Stimulated activated effector memory CD8-positive, alpha-beta T cell treated with anti-CD3 and anti-CD28 coated beads, Interleukin-12 subunit alpha, Interleukin-12 subunit beta, amount 100 ng/mL, for 72 hours (primary cell): ENCODE measurements at regions not wholly inside any gene's neighbourhood (a gene's known extent, or its start where the extent isn't known, plus 50 kb on each side); places are given as distances from the start of the nearest gene placed in this dataset.

ENCODE experiments used
- ATAC-seq: fragments of 150-1000 bp; cut with Tn5 transposase; 2 replicates; pipeline ENCODE4 v1.10.0; 2021
- DNase-seq, 2 donors: peaks; one replicate each; pipeline ENCODE4 v3.0.0; 2021 to 2022; ENCODE audit warnings: low spot score in 2 of 2
- H3K27ac Mint-ChIP-seq: one replicate; pipeline ENCODE4 v1.8.0; 2022; ENCODE audit warnings: mild to moderate bottlenecking, mixed read lengths
- H3K36me3 Mint-ChIP-seq: one replicate; pipeline ENCODE4 v1.8.0; 2022; ENCODE audit warnings: mild to moderate bottlenecking, mixed read lengths
- H3K4me1 Mint-ChIP-seq: one replicate; pipeline ENCODE4 v1.8.0; 2022; ENCODE audit warnings: mixed read lengths
- H3K4me3 Mint-ChIP-seq: one replicate; pipeline ENCODE4 v1.8.0; 2022; ENCODE audit warnings: mild to moderate bottlenecking, mixed read lengths
- H3K9me3 Mint-ChIP-seq: one replicate; pipeline ENCODE4 v1.8.0; 2022; ENCODE audit warnings: mixed read lengths

DNA sequence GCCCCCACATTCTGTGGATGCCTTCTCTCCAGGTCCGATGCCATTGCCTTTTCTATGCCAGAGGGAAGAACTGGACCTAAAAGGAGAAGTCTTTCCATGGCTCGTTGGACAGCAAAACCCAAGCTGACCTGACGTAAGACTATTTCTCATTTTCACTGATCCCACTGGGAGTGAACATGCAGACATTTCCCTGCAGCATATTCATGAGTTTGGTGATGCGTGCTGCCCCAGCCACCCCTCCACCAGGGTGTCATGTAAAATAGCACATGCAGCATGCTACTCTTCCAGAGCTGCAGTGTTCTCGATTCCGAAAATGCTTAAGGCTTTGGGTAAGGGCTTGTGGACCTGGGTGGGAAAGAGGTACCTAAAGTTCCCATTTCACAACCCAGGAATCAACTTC, 221.2 kb downstream of the UXS1 start:
- ATAC-seq (no peak), DNase-seq (no peak)
- Mint-ChIP-seq H3K9me3 (no peaks in the 10 kb centered on the region), H3K4me3 (no peak overlapping the region), H3K27ac (no peak overlapping the region), H3K36me3 (no peaks in the 10 kb centered on the region), H3K4me1 (peaks cover 13% of the 10 kb centered on the region)

- DNase-seq, result no peak
- H3K4me3 Mint-ChIP-seq, result no peak overlapping the region
- no peaks in the 10 kb centered on the region for H3K9me3 Mint-ChIP-seq
- peaks cover 8% of the 10 kb centered on the region for H3K4me1 Mint-ChIP-seq
- ATAC-seq, result no peak
- no peaks in the 10 kb centered on the region for H3K36me3 Mint-ChIP-seq
- H3K27ac Mint-ChIP-seq, result peak overlapping the region; percentile 24
These were observed 221.9 kb downstream of the UXS1 start for GRCh38 chr2:105972246-105972645.

- Mint-ChIP-seq H3K4me3 (no peak overlapping the region), H3K36me3 (no peaks in the 10 kb centered on the region), H3K4me1 (no peaks in the 10 kb centered on the region), H3K27ac (no peak overlapping the region), H3K9me3 (no peaks in the 10 kb centered on the region)
- DNase-seq (no peak), ATAC-seq (no peak)
These were observed 224.5 kb downstream of the UXS1 start for GRCh38 chr2:105969552-105969951.

- ATAC-seq, result no peak
- Mint-ChIP-seq H3K9me3 (no peaks in the 10 kb centered on the region), H3K4me1 (no peaks in the 10 kb centered on the region), H3K27ac (no peak overlapping the region), H3K36me3 (no peaks in the 10 kb centered on the region), H3K4me3 (no peak overlapping the region)
- no peak for DNase-seq
These were observed 217.5 kb downstream of the NCK2 start for GRCh38 chr2:105962221-105962620.

DNA sequence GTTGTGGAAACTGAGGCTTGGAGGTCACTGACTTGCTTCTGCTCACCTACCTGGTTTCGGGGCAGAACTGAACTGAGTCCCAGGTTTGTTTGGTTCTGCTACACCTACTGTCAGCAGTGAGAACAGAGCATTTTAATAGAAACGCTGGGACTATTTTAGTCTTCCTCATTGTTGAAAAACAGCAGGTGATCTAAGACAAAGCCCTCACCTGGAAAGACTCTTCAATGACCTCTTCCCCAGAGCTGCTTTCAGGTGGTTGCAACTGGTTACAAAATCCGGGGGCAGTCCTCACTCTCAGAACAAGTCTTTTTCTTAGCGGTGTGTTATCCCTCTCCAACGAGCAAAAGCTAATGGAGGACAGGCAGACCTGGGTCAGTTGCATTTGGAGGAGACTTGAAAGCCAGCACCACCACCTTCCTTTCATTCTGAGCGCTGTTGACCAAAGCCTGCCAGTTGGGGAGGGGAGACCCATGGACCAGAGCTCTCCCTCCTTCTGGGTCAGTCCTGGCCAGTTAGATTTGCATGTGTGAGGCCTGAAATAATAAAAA, 217.0 kb downstream of the NCK2 start:
- H3K9me3 Mint-ChIP-seq, result no peaks in the 10 kb centered on the region
- no peaks in the 10 kb centered on the region for H3K4me1 Mint-ChIP-seq
- H3K4me3 Mint-ChIP-seq, result no peak overlapping the region
- DNase-seq (no peak), ATAC-seq (no peak)
- no peak overlapping the region for H3K27ac Mint-ChIP-seq
- no peaks in the 10 kb centered on the region for H3K36me3 Mint-ChIP-seq

DNA sequence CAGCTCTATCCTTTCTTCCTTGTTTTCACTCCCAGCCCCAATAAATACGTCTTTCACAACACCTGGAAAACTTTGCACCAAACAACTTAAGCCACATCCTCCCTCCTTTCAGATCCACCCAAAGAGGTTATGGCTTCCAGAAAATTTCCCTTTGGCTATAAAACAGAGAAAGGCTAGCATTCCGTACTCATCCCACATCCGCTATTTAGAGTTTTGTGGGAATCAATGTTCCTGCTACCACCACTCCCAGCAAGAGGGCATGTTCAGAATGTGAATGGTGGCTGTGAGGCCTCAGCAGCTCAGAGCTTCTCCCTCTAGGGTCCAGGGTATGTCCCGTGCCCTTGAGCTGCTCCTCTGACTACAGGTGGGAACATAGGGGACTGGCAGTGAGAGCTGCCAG, 214.6 kb downstream of the NCK2 start:
- no peaks in the 10 kb centered on the region for H3K4me1 Mint-ChIP-seq
- H3K27ac Mint-ChIP-seq, result no peak overlapping the region
- DNase-seq (no peak), ATAC-seq (no peak)
- H3K36me3 Mint-ChIP-seq, result no peaks in the 10 kb centered on the region
- no peak overlapping the region for H3K4me3 Mint-ChIP-seq
- H3K9me3 Mint-ChIP-seq, result no peaks in the 10 kb centered on the region

GRCh38 chr2:105954891-105955290, 210.2 kb downstream of the NCK2 start:
- Mint-ChIP-seq H3K36me3 (no peaks in the 10 kb centered on the region), H3K27ac (peak overlapping the region; percentile 35), H3K9me3 (no peaks in the 10 kb centered on the region), H3K4me3 (no peak overlapping the region), H3K4me1 (peaks cover 12% of the 10 kb centered on the region)
- DNase-seq (no peak), ATAC-seq (no peak)

DNA sequence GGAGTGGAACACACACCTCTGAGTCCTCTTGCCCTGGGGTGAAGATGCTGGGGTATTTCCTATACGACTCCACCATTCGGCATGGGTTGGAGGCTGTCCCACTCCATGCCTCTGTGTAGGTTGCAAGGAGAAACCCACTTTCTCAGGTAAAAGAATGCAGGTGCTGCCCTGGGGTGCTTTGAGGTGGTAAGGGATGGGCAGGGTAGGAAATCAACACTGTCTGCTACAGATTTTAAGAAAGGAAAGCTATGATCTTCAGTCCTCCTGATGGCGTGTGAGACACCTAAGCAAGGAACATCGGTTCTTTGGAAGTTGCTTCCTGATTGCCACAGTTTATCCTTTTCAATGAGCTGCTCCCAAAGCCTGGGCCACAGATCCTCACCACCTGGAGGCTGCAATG, 209.2 kb downstream of the NCK2 start:
- ATAC-seq (no peak), DNase-seq (no peak)
- Mint-ChIP-seq H3K4me1 (peaks cover 12% of the 10 kb centered on the region), H3K27ac (no peak overlapping the region), H3K9me3 (no peaks in the 10 kb centered on the region), H3K4me3 (no peak overlapping the region), H3K36me3 (no peaks in the 10 kb centered on the region)

- Mint-ChIP-seq H3K27ac (peak overlapping the region; percentile 46), H3K4me1 (peaks cover 20% of the 10 kb centered on the region), H3K36me3 (no peaks in the 10 kb centered on the region), H3K9me3 (no peaks in the 10 kb centered on the region), H3K4me3 (no peak overlapping the region)
- no peak for ATAC-seq
- DNase-seq, result no peak
These were observed 207.4 kb downstream of the NCK2 start for GRCh38 chr2:105952131-105952530.

GRCh38 chr2:105951384-105951694, 206.6 kb downstream of the NCK2 start:
- H3K4me3 Mint-ChIP-seq, result no peak overlapping the region
- no peak overlapping the region for H3K27ac Mint-ChIP-seq
- peaks cover 20% of the 10 kb centered on the region for H3K4me1 Mint-ChIP-seq
- DNase-seq, result no peak
- H3K36me3 Mint-ChIP-seq, result no peaks in the 10 kb centered on the region
- no peaks in the 10 kb centered on the region for H3K9me3 Mint-ChIP-seq
- ATAC-seq, result no peak

DNA sequence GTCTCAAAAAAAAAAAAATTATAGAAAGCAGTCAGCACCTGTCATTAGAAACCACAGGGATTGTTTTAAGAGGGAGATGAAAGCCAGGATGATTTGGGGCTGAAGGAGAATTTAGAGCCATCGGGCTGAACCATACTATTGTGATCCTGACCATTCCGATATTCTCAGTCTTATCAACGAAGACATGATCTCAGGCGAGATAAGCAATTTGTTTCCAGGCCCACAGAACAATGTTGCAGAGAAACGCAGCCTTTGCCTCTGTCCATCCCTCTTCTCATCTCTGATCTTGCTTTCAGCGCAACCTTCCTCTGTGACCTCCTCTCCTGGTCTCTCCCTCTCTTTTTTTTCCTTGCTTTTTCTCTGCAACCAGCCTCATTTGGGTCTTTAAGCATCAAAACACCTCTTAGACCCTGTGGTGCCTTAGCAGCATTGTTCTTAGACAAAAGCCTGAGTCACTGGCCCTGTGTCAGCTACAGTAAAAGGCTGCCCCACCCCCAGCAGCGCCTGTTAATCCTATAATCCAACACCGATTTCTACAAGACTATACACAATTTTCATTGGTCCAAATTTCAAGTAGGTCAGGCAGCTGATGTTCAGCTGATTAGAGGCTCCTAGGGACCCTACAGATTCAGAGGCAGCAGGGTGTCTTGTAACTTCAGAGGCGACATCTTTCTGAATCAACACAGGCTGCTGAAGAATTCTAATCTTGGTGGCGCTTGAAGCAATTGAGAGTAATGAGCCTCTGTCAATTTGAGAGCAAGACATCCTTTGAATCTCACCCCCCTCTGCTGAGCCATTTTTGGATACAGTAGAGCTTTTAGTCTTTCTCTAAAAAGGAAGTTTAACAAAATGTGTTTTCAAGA, 206.0 kb downstream of the NCK2 start:
- DNase-seq (no peak), ATAC-seq (no peak)
- Mint-ChIP-seq H3K9me3 (no peaks in the 10 kb centered on the region), H3K4me1 (peaks cover 20% of the 10 kb centered on the region), H3K4me3 (no peak overlapping the region), H3K27ac (no peak overlapping the region), H3K36me3 (no peaks in the 10 kb centered on the region)

DNA sequence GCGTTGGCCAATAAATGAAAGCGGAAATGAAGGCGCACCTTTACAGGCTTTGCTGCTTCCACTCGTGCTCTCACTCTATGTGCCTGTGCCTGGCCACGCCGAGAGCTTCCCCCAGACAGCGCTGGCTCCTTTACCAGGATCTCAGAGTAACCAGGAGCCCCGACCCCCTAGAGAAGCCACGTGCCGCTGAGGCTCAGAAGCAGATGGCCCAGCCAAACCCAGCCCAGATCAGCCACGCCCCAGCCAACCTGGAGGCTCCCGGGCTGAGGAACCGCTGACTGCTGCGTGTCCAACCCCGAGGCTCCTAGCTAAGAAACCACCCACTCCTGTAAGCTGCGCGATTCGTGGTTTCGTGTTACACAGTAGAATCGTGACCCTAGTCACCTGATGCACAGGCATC, 199.3 kb downstream of the NCK2 start:
- H3K9me3 Mint-ChIP-seq, result peaks cover 2% of the 10 kb centered on the region
- ATAC-seq (no peak), DNase-seq (no peak)
- no peak overlapping the region for H3K4me3 Mint-ChIP-seq
- no peaks in the 10 kb centered on the region for H3K36me3 Mint-ChIP-seq
- H3K4me1 Mint-ChIP-seq, result peaks cover 8% of the 10 kb centered on the region
- H3K27ac Mint-ChIP-seq, result no peak overlapping the region
